ENCODE measurements at regions not wholly inside any gene's neighbourhood (a gene's known extent, or its start where the extent isn't known, plus 50 kb on each side); places are given as distances from the start of the nearest gene placed in this dataset.

DNA sequence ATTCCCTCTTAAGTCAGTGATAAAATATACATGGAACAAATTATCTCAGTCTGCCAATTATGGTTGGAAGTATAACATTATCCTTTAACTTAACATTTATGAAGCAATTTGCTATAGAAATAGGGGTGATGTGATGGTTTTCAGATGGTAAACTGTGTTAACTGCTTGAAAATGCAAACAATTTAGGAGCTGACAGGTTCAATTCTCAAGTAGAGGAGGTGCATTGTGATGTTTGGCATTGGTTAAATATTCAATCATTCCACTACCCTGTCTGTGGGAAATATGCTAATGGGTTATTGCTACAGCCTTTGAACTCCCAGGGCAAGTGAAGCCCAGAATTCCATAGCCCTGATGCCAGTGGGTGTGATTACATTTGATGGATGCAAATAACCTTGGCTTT is 243.4 kb upstream of the GK2 start:
- no peak overlapping the region for H3K4me3 ChIP-seq (ENCODE audit: low read depth, poor library complexity, severe bottlenecking)
- no peak for TF ChIP-seq POLR2A (IDR thresholded peaks at IDR 0.05)
- TF ChIP-seq, protein P1, sequence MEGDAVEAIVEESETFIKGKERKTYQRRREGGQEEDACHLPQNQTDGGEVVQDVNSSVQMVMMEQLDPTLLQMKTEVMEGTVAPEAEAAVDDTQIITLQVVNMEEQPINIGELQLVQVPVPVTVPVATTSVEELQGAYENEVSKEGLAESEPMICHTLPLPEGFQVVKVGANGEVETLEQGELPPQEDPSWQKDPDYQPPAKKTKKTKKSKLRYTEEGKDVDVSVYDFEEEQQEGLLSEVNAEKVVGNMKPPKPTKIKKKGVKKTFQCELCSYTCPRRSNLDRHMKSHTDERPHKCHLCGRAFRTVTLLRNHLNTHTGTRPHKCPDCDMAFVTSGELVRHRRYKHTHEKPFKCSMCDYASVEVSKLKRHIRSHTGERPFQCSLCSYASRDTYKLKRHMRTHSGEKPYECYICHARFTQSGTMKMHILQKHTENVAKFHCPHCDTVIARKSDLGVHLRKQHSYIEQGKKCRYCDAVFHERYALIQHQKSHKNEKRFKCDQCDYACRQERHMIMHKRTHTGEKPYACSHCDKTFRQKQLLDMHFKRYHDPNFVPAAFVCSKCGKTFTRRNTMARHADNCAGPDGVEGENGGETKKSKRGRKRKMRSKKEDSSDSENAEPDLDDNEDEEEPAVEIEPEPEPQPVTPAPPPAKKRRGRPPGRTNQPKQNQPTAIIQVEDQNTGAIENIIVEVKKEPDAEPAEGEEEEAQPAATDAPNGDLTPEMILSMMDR (IDR thresholded peaks at IDR 0.05): no peak
- intact Hi-C loops (cut with DNase I; ENCODE audit: low total_unique reads): no loop called here
- DNase-seq (ENCODE audit: low spot score in 2 of 2): no peak

- DNase-seq (ENCODE audit: low spot score in 2 of 2): no peak
- TF ChIP-seq, protein P1 (IDR thresholded peaks at IDR 0.05): no peak
- TF ChIP-seq POLR2A (IDR thresholded peaks at IDR 0.05): no peak
- intact Hi-C loops (cut with DNase I; ENCODE audit: low total_unique reads): no loop called here
- no peak overlapping the region for H3K4me3 ChIP-seq (ENCODE audit: low read depth, poor library complexity, severe bottlenecking)
- WGBS, 2 donors: 27 to 33% methylated on average over 3 of the region's 3 CpGs
Measured at GRCh38 chr4:79650794-79651431, 242.9 kb upstream of the GK2 start.

GRCh38 chr4:79650217-79650616 is 242.2 kb upstream of the GK2 start:
- H3K4me3 ChIP-seq (ENCODE audit: low read depth, poor library complexity, severe bottlenecking): no peak overlapping the region
- TF ChIP-seq, protein P1 (IDR thresholded peaks at IDR 0.05): no peak
- TF ChIP-seq POLR2A (IDR thresholded peaks at IDR 0.05): no peak
- WGBS, 2 donors: 59 to 62% methylated on average over 2 of the region's 2 CpGs
- no peak for DNase-seq (ENCODE audit: low spot score in 2 of 2)
- intact Hi-C loops (cut with DNase I; ENCODE audit: low total_unique reads): no loop called here

DNA sequence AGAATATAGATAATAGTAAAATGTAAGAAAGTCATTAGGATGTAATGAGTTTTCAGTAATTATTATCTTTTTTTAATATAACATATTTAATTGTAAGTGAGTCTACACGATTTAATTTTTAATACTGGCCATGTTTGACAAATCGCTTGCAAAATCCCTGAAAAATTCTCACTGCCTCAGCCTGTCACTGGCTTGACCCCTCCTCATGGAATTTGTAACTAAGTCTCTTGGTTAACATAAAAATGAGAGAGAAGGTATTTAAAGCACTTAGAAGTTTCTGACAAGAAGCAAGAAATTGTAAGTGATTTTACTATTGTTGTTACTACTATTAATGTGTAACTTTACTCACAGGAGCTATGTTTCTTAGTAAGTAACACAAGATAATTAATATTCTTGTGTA is 237.9 kb upstream of the GK2 start:
- TF ChIP-seq, protein P1 (IDR thresholded peaks at IDR 0.05): no peak
- no peak for TF ChIP-seq POLR2A (IDR thresholded peaks at IDR 0.05)
- H3K4me3 ChIP-seq (ENCODE audit: low read depth, poor library complexity, severe bottlenecking): no peak overlapping the region
- 65 to 71% methylated on average over 2 of the region's 2 CpGs for WGBS, 2 donors
- DNase-seq (ENCODE audit: low spot score in 2 of 2): no peak
- intact Hi-C loops (cut with DNase I; ENCODE audit: low total_unique reads): no loop called here

- no peak overlapping the region for H3K4me3 ChIP-seq (ENCODE audit: low read depth, poor library complexity, severe bottlenecking)
- intact Hi-C loops (cut with DNase I; ENCODE audit: low total_unique reads): no loop called here
- TF ChIP-seq POLR2A (IDR thresholded peaks at IDR 0.05): no peak
- TF ChIP-seq, protein P1 (IDR thresholded peaks at IDR 0.05): no peak
- DNase-seq (ENCODE audit: low spot score in 2 of 2): no peak
- WGBS, 2 donors: 94 to 100% methylated on average over 1 of the region's 1 CpG
Measured at GRCh38 chr4:79638735-79639134, 230.7 kb upstream of the GK2 start.

DNA sequence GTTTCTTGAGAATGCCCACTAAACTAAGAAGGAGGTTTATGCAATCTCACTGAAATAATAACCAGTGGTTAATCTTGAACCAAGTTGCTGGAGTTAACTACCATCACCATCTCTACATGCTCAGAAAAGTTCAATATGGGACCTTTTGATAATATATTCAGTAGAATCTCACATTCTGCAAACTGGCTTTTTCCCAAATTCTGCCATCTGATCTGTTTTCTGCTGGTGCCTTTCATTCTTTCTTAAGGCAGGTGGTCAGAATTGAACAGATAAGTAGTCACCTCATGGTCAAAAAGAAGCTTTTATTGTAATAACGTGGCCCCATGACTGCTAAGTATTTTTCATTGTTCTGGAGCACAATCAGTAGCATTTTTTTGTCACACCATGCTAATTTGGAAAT is 229.0 kb upstream of the GK2 start:
- no peak overlapping the region for H3K4me3 ChIP-seq (ENCODE audit: low read depth, poor library complexity, severe bottlenecking)
- TF ChIP-seq, protein P1 (IDR thresholded peaks at IDR 0.05): no peak
- no peak for TF ChIP-seq POLR2A (IDR thresholded peaks at IDR 0.05)
- intact Hi-C loops (cut with DNase I; ENCODE audit: low total_unique reads): no loop called here
- 87 to 92% methylated on average over 1 of the region's 1 CpG for WGBS, 2 donors
- DNase-seq (ENCODE audit: low spot score in 2 of 2): no peak
